Fibroblast of skin of left biceps (primary cell): ENCODE measurements at regions not wholly inside any gene's neighbourhood (a gene's known extent, or its start where the extent isn't known, plus 50 kb on each side); places are given as distances from the start of the nearest gene placed in this dataset.

ENCODE experiments used
- DNase-seq, 2 experiments: peaks; one replicate each; pipeline ENCODE4 v3.0.0-alpha.2; 2013; ENCODE audit warnings: low read depth in 2 of 2

DNA sequence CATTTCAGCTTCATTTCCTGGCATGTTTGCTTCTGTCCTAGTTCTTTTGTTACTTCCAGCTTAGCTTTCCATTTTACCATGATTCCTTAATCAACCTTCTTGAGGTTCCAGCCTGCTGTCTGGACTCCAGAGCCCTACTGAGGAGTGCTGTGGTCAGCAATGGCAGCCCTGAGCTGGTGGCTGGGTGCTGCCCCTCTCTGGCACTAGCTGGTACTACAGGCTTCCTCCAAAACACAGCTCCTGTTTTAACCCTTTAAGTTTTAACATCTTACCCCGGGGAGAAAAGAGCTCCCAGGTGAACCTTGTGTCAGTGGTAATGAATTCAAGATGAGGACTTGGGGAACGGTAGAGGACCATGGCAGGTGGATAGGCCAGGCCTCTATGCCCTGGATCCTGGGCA is 395.5 kb downstream of the TMEM114 start:
- DNase-seq = no peak

- DNase-seq = no peak
These were observed 401.5 kb downstream of the TMEM114 start for GRCh38 chr16:8188841-8189240.

- no peak for DNase-seq
These were observed 402.4 kb downstream of the TMEM114 start for GRCh38 chr16:8187782-8188372.

- DNase-seq = no peak
These were observed 405.5 kb downstream of the TMEM114 start for GRCh38 chr16:8184854-8185253.

- DNase-seq = no peak
These were observed 406.9 kb downstream of the TMEM114 start for GRCh38 chr16:8183176-8184099.

DNA sequence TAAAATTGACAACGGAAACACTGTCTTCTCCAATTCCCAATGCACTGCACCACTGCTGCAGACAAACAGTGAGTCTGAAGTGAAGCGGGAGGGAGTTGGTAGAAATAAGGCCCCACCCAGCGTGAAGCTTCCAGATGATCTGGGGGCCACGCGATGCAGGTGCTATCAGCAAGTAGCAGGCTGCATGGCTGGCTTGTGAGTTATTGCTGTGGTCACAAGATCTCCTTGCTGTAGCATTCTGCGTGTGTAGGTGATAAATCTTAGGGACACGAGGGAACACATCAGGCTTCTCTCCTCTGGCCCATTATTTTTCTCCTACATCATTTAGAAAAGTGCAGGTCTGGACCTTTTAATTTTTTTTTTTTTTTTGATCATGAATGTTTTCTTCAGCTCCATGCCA is 407.6 kb downstream of the TMEM114 start:
- no peak for DNase-seq

DNA sequence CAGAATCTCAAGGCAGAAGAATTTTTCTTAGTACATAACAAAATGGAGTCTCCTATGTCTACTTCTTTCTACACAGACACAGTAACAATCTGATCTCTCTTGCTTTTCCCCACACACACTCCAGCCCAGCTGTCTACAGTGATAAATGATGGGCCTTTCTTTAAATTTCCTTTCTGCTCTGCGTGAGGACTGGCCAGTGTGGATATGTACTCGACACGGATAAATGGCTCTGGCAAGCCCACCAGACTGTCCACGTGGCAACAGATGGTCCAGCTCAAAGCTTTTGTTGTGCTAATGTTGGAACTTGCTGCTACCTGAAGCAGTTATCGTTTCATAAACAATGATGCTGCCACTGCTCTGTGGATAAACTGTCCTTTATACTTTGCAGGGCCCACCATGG is 410.7 kb downstream of the TMEM114 start:
- DNase-seq = no peak

GRCh38 chr16:8178271-8178670 is 412.0 kb downstream of the TMEM114 start:
- DNase-seq = no peak

GRCh38 chr16:8175411-8175810 is 414.9 kb downstream of the TMEM114 start:
- no peak for DNase-seq

- peak; percentile 4 to 12 for DNase-seq
These were observed 417.1 kb downstream of the TMEM114 start for GRCh38 chr16:8173111-8173644.

GRCh38 chr16:8172551-8172950 is 417.8 kb downstream of the TMEM114 start:
- DNase-seq = no peak

DNA sequence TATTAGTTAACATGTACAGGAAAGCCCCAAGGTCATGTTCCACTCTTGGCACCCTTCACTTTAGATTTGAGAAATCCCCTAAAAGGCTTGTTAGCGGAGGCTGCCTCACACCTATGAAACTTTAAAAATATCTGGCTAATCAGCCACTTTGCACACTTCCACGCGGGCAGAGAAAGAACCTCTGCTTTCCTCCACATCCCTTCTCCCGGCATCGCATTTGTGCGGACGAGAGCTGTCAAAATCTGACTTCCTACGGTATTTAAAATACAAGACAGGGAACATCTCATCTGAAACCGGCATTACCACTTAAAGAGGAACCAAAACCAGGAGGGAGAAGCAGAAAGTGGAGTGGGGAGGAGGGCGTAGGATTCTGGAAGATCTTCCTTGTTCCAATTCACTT is 422.3 kb downstream of the TMEM114 start:
- no peak for DNase-seq

GRCh38 chr16:8167436-8167835 is 422.9 kb downstream of the TMEM114 start:
- no peak for DNase-seq

- no peak for DNase-seq
These were observed 432.3 kb downstream of the TMEM114 start for GRCh38 chr16:8158051-8158450.

- DNase-seq = no peak
These were observed 435.0 kb downstream of the TMEM114 start for GRCh38 chr16:8155275-8155674.

DNA sequence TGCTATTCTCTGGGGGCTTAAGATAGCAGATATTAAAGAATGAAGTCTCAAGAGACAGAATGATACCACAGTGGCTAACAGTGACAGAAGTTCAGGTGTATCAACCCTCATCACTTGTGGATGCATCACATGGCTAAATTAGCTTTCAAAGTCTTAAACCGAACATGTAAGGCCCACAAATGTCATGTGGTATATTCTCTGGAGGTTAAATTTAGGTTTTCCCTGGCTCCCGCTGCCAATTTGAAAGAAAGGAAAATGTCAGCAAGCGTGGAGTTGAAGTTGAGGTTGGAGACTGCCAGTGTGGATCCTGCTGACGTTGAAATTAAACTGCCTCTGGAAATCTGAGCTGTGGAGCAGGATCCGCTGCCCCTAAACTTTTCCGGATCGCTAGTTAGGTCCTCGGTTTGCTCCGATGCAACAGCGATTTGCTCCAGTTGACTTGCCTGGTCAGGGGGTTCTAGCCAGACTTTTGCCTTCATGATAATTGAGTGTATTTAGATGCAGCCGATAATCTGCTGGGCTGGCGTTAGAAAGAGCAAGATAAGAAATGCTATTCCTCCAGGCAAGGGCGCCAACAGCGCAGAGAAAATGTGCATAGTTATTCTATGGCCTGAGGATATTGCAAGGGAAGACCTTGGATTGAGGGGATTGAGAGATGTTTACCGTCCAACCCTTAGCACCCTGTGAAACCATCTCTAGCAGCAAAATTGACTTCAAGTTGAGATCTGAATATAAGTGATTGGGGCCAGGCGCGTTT is 443.9 kb downstream of the TMEM114 start:
- no peak for DNase-seq

DNA sequence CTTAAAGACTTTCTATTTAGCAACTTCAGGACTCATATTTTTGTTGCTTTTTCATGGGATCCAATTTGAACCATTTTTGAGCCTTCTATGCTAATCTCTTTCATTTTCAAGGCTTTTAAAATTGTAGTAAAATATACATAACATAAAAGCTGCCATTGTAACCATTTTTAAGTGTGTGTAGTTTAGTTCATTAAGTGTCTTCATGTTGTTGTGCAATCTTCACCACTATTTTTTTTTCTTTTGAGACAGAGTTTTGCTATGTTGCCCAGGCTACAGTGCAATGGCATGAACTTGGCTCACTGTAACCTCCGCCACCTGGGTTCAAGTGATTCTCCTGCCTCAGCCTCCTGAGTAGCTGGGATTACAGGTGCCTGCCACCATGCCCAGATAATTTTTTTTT is 451.6 kb downstream of the TMEM114 start:
- no peak for DNase-seq

- DNase-seq = no peak
These were observed 452.7 kb downstream of the TMEM114 start for GRCh38 chr16:8137606-8138005.

DNA sequence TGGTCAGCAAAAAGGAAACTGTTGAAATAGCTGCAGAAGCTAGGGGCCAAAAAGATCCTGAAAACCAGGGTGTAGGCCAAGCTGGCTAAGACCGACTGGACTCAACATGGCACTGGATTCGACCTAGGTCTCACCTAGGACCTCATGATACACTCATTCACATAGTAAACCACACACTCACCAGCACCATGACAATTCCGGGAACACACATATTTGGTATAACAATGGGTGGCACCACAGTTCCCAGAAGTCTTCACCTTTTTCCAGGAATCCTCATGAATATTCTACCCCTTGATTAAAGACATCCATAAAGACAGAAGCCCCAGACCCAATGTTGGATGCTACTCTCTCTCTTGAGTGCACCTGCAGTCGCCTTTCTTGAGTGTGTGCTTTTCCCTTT is 460.1 kb downstream of the TMEM114 start:
- no peak for DNase-seq

DNA sequence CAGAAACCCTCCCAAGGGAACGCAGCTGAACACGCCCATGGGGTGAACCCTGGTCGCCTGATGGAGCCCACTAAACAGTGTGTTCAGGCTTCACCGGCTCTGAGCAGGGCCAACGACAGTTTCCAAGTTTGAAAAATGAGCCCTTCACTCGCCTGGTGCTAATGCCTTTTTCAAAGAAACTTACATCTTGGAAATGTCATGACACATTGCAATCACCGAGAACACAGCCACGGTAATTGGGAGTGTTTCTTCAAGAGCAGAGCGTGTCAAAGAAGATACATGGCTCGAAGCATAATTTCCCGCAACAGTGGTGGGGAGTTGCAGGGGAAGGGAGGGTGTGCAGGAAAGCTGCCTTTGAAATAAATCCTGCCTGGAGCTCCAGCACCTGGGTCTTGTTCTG is 463.2 kb downstream of the TMEM114 start:
- DNase-seq = no peak

DNA sequence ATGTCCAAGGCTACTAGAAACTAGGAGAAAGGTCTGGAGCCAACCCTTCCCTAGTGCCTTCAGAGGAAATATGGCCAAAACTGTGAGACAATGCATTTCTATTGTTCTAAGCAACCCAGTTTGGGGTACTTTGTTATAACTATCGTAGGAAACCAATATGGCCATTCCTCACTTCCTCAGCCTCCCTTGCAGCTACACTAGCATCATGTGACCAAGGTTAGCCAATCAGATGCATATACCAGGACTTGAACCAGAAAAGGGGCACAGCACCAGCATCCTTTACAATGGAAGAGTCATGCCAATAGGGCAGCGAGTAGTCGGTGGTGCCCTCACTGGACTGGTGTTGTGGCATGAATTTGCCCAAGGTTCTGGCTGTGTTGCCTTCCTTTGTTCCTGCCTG is 464.0 kb downstream of the TMEM114 start:
- DNase-seq = no peak

GRCh38 chr16:8120001-8120400 is 470.3 kb downstream of the TMEM114 start:
- DNase-seq = no peak
